ENCODE measurements at regions not wholly inside any gene's neighbourhood (a gene's known extent, or its start where the extent isn't known, plus 50 kb on each side); places are given as distances from the start of the nearest gene placed in this dataset.

DNA sequence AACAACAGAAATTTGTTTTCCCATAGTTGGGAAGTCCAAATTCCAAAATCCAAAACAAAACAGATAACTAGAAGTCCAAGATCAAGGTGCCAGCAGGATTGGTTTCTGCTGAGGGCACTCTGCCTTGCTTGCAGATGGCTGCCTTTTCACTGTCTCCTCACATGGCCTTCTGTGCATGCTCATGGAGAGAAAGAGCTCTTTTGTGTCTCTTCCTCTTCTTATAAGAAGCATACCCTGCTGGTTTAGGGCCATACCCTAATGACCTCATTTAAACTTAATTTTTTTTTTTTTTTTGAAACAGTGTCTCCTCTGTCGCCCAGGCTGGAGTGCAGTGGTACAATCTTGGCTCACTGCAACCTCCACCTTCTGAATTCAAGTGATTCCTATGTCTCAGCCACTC, 1974.1 kb upstream of the PCDH20 start:
- intact Hi-C loops (cut with DNase I, micrococcal nuclease) = no loop called here
- no peak for TF ChIP-seq CTCF (IDR thresholded peaks at IDR 0.05)

GRCh38 chr13:63381078-63381859, 1965.6 kb upstream of the PCDH20 start:
- Histone ChIP-seq H3K4me1 (ENCODE audit: low read depth) (no peaks in the 10 kb centered on the region), H3K36me3 (ENCODE audit: low read depth) (no peaks in the 10 kb centered on the region), H3K4me3 (no peak overlapping the region), H3K9me3 (peaks cover 29% of the 10 kb centered on the region)
- intact Hi-C loops (cut with DNase I, micrococcal nuclease) = no loop called here
- TF ChIP-seq CTCF (IDR thresholded peaks at IDR 0.05) = no peak
- DNase-seq (no peak), ATAC-seq (no peak)

More for the DNA sequence above, 1974.1 kb upstream of the PCDH20 start:
- Histone ChIP-seq H3K36me3 (ENCODE audit: low read depth) (no peaks in the 10 kb centered on the region), H3K9me3 (peaks cover 29% of the 10 kb centered on the region), H3K4me3 (no peak overlapping the region), H3K4me1 (ENCODE audit: low read depth) (no peaks in the 10 kb centered on the region)
- no peak for DNase-seq
- no peak for ATAC-seq

GRCh38 chr13:63377986-63378385, 1962.3 kb upstream of the PCDH20 start:
- no peaks in the 10 kb centered on the region for H3K4me1 ChIP-seq (ENCODE audit: low read depth)
- H3K36me3 ChIP-seq (ENCODE audit: low read depth) = no peaks in the 10 kb centered on the region
- DNase-seq = no peak
- TF ChIP-seq CTCF (IDR thresholded peaks at IDR 0.05) = no peak
- peaks cover 39% of the 10 kb centered on the region for H3K9me3 ChIP-seq
- intact Hi-C loops (cut with DNase I, micrococcal nuclease) = no loop called here
- no peak overlapping the region for H3K4me3 ChIP-seq
- ATAC-seq = no peak

DNA sequence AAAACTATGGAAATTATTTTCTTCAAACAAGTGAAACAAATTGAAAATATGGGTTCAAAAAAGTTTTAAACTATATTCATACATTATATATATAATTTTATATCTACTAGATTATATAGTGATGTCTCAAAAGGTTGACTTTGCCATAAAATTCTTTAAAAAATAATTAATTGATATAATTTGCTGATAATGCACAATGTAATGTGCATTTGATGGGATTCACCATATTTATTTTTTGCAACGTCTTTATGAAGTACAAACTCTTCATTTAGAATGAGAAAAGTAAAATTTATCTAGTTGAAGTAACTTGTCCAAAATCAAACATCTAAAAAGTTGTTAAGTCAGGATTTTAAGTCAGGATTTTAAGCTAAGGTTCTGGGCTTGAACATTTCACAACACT, 1954.5 kb upstream of the PCDH20 start:
- peaks cover 29% of the 10 kb centered on the region for H3K9me3 ChIP-seq
- ATAC-seq = no peak
- intact Hi-C loops (cut with DNase I, micrococcal nuclease) = no loop called here
- no peaks in the 10 kb centered on the region for H3K36me3 ChIP-seq (ENCODE audit: low read depth)
- no peaks in the 10 kb centered on the region for H3K4me1 ChIP-seq (ENCODE audit: low read depth)
- TF ChIP-seq CTCF (IDR thresholded peaks at IDR 0.05) = no peak
- DNase-seq = no peak
- H3K4me3 ChIP-seq = no peak overlapping the region

DNA sequence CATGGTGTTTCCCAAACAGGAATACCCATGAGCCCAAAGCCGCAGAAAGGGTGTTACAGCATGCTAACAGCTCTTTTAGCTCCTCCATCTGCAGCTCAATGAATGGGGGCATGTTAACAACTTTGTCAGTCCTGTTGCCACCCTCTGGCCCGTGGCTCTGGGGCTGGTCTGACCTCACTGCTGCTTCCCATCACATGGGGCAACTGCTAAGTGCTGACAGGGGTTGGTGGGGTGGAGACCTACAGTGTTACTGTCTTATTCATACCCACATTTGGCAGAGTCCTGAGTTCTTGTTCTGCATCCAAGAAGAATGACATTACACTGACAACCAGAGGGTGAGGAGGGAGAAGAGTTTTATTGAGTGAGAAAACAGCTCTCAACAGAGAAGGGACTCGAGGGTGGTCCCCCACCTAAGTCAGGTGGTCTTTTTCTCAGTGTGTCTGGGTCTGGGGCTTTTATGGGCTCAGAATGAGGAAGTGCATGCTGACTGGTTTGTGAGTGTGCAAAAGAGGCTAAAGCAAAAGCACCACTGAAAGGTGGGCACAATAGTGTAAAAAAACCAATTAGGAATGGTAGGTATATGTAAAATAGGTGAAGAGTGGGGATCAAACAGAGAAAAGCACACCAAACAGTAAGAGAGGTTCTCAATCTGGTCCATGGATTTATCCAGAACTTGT, 1952.0 kb upstream of the PCDH20 start:
- no peaks in the 10 kb centered on the region for H3K36me3 ChIP-seq (ENCODE audit: low read depth)
- intact Hi-C loops (cut with DNase I, micrococcal nuclease) = no loop called here
- H3K9me3 ChIP-seq = peaks cover 26% of the 10 kb centered on the region
- no peak for DNase-seq
- no peak for TF ChIP-seq CTCF (IDR thresholded peaks at IDR 0.05)
- H3K4me1 ChIP-seq (ENCODE audit: low read depth) = no peaks in the 10 kb centered on the region
- H3K4me3 ChIP-seq = no peak overlapping the region
- ATAC-seq = no peak

All from mucosa of descending colon (tissue), 3 donors.